ENCODE measurements at regions not wholly inside any gene's neighbourhood (a gene's known extent, or its start where the extent isn't known, plus 50 kb on each side); places are given as distances from the start of the nearest gene placed in this dataset.

DNA sequence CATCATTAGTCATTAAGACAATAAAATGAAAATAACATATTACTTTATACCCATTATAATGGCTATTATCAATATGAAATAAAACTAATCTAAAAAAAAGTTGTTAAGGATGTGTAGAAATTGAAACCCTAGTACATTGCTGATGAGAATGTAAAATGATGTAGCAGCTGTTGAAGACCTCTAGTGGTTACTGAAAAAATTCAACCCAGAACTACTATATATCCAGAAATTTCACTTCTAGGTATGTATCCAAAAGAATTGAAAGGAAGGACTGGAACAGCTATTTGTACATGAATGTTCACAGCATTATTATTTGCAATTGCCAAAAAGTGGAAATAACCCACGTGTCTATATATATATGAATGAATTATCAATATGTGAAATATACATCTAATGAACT lies 180.3 kb upstream of the KLHL4 start (continued):
- TF ChIP-seq, protein P1, sequence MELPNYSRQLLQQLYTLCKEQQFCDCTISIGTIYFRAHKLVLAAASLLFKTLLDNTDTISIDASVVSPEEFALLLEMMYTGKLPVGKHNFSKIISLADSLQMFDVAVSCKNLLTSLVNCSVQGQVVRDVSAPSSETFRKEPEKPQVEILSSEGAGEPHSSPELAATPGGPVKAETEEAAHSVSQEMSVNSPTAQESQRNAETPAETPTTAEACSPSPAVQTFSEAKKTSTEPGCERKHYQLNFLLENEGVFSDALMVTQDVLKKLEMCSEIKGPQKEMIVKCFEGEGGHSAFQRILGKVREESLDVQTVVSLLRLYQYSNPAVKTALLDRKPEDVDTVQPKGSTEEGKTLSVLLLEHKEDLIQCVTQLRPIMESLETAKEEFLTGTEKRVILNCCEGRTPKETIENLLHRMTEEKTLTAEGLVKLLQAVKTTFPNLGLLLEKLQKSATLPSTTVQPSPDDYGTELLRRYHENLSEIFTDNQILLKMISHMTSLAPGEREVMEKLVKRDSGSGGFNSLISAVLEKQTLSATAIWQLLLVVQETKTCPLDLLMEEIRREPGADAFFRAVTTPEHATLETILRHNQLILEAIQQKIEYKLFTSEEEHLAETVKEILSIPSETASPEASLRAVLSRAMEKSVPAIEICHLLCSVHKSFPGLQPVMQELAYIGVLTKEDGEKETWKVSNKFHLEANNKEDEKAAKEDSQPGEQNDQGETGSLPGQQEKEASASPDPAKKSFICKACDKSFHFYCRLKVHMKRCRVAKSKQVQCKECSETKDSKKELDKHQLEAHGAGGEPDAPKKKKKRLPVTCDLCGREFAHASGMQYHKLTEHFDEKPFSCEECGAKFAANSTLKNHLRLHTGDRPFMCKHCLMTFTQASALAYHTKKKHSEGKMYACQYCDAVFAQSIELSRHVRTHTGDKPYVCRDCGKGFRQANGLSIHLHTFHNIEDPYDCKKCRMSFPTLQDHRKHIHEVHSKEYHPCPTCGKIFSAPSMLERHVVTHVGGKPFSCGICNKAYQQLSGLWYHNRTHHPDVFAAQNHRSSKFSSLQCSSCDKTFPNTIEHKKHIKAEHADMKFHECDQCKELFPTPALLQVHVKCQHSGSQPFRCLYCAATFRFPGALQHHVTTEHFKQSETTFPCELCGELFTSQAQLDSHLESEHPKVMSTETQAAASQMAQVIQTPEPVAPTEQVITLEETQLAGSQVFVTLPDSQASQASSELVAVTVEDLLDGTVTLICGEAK (IDR thresholded peaks at IDR 0.05; ENCODE audit: borderline replicate concordance) = no peak

DNA sequence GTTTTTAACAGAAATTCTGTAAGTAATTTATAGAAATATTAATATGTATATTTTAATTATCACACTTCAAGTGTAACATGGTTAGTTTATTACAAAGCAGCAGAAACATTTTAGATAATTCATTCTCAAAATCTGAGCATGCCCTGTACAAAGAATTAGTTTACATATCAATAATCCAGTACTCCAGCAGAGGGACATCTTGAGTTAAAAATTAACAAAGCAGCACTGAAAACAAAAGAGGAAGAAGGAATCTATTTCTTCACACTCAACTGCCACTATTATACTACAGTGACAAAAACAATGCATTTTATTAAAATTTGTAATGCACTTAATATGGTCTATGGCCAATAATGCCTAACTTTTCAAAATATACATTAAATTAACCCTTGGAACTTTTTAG lies 179.1 kb upstream of the KLHL4 start:
- peak; percentile 71 for ATAC-seq
- H3K4me1 ChIP-seq (ENCODE audit: control insufficient read depth, insufficient read depth, low read length) = no peaks in the 10 kb centered on the region
- no peaks in the 10 kb centered on the region for H3K79me2 ChIP-seq (ENCODE audit: control insufficient read depth, insufficient read depth, low read length)
- H3K27me3 ChIP-seq (replicated peaks in 1 of 2; ENCODE audit: control insufficient read depth in 2 of 2, insufficient read depth in 2 of 2, low read length in 1 of 2) = no peaks in the 10 kb centered on the region
- no peak overlapping the region for H2AFZ ChIP-seq (ENCODE audit: control insufficient read depth, low read depth, low read length)
- ChIA-PET POLR2A (no interaction called here), RAD21 (ENCODE audit: unreplicated experiment) (no interaction called here), SMC1A (ENCODE audit: uncharacterized antibody, unreplicated experiment) (interaction anchor here (0.7 kb wide), 1 partner anchor 12 kb away, joined by 3 read pairs; no protein-coding TSS in a partner anchor), CTCF (interaction anchor here (1.2 to 1.3 kb wide), 2 partner anchors 9 to 39 kb away, joined by 3 to 5 read pairs; no protein-coding TSS in a partner anchor)
- no peak for DNase-seq (ENCODE audit: low read depth, low spot score)
- no peak overlapping the region for H3K27ac ChIP-seq (ENCODE audit: control insufficient read depth, insufficient read depth)
- intact Hi-C loops (cut with micrococcal nuclease; ENCODE audit: unreplicated experiment) (loop anchor here (10.0 kb wide), 1 partner anchor 326 kb away; no protein-coding TSS in a partner anchor), in situ Hi-C loops (cut with MboI) (no loop called here)
- FAIRE-seq = no peak
- no peaks in the 10 kb centered on the region for H4K20me1 ChIP-seq (ENCODE audit: control insufficient read depth, insufficient read depth)
- H3K36me3 ChIP-seq (ENCODE audit: control insufficient read depth in 2 of 2, insufficient read depth in 2 of 2, low read length in 1 of 2) = no peaks in the 10 kb centered on the region
- BruUV-seq (replicated peaks) = no TSS peak
- TF ChIP-seq USF2 (IDR thresholded peaks at IDR 0.05; ENCODE audit: borderline replicate concordance, low read depth, low read length) (no peak), CTCF (IDR thresholded peaks at IDR 0.05 in 2 of 3, conservative IDR thresholded peaks at IDR 0.05 in 1 of 3; ENCODE audit: control insufficient read depth in 2 of 3, extremely low read depth in 1 of 3, insufficient read depth in 1 of 3, low read depth in 3 of 3, low read length in 3 of 3) (peak; percentile 10 to 26 (median 13); a peak in 2 of 6 replicates), RAD21 (IDR thresholded peaks at IDR 0.05; ENCODE audit: insufficient read depth, low read depth, low read length) (peak; percentile 56), ZNF207 (IDR thresholded peaks at IDR 0.05; ENCODE audit: borderline replicate concordance) (no peak), SMC3 (IDR thresholded peaks at IDR 0.05; ENCODE audit: borderline replicate concordance, low read length) (peak; percentile 20; the same call in 1 of the 2 replicates)
- H3K9me3 ChIP-seq (replicated peaks; ENCODE audit: control insufficient read depth, insufficient read depth, low read length) = no peaks in the 10 kb centered on the region
- H3K9ac ChIP-seq (ENCODE audit: control insufficient read depth, insufficient read depth, low read length) = no peak overlapping the region
- no peak overlapping the region for H3K4me3 ChIP-seq
- no peak overlapping the region for H3K4me2 ChIP-seq (ENCODE audit: control insufficient read depth, insufficient read depth)

Measured in GM12878 (cell line).